Progenitor cell of endocrine pancreas (in vitro differentiated cells): ENCODE measurements at regions not wholly inside any gene's neighbourhood (a gene's known extent, or its start where the extent isn't known, plus 50 kb on each side); places are given as distances from the start of the nearest gene placed in this dataset.

Experiments
- DNase-seq: peaks from one replicate; pipeline ENCODE4 v3.0.0; 2021; ENCODE audit warnings: low spot score; ENCODE audit not compliant: unreplicated experiment
- H3K27ac Mint-ChIP-seq: 2 replicates; pipeline ENCODE4 v1.8.0; 2021; ENCODE audit warnings: mild to moderate bottlenecking, moderate library complexity, mixed read lengths
- H3K27me3 Mint-ChIP-seq: 2 replicates; pipeline ENCODE4 v1.8.0; 2021; ENCODE audit warnings: mixed read lengths
- H3K36me3 Mint-ChIP-seq: 2 replicates; pipeline ENCODE4 v1.8.0; 2022; ENCODE audit warnings: mixed read lengths; ENCODE audit not compliant: insufficient read depth
- H3K4me1 Mint-ChIP-seq: 2 replicates; pipeline ENCODE4 v1.8.0; 2021; ENCODE audit warnings: low read depth, mixed read lengths
- H3K4me3 Mint-ChIP-seq: 2 replicates; pipeline ENCODE4 v1.8.0; 2021; ENCODE audit warnings: low read depth, mild to moderate bottlenecking, moderate library complexity, mixed read lengths
- H3K9me3 Mint-ChIP-seq: 2 replicates; pipeline ENCODE4 v1.8.0; 2021; ENCODE audit warnings: low read depth, mixed read lengths
- CTCF ChIP-seq: fragments of 200-600 bp; sonication (generic); IDR thresholded peaks from one replicate; pipeline ENCODE4 v1.5.0; 2021; ENCODE audit warnings: antibody characterized with exemption, mild to moderate bottlenecking; ENCODE audit not compliant: unreplicated experiment

GRCh38 chr18:51486735-51487366 is 289.4 kb upstream of the MEX3C start:
- H3K27ac Mint-ChIP-seq, result no peak overlapping the region
- H3K9me3 Mint-ChIP-seq, result no peaks in the 10 kb centered on the region
- no peak for DNase-seq
- no peak overlapping the region for H3K4me3 Mint-ChIP-seq
- no peaks in the 10 kb centered on the region for H3K36me3 Mint-ChIP-seq
- no peaks in the 10 kb centered on the region for H3K4me1 Mint-ChIP-seq
- no peak for TF ChIP-seq CTCF
- peaks cover 3% of the 10 kb centered on the region for H3K27me3 Mint-ChIP-seq

DNA sequence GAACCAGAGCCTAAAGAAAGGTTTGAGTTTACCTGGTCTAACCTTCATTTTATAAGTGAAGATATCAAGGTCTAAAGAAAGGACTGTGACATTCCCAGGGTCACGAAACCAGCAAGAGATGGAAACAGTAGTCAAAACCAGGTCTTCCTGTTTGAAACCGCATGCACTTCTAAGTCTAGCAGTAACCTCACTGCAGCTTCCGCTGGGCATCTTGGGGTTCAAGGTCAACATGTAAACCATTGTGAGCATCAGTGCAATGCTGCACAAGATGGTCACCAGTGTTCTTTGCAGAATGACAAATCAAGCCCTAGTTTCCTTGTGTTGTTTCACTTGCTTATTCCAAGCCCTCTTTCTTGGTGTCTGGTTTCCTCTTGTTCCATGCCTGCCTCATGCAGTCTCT is 292.9 kb upstream of the MEX3C start:
- TF ChIP-seq CTCF, result no peak

GRCh38 chr18:51490860-51491259 is 293.4 kb upstream of the MEX3C start:
- no peaks in the 10 kb centered on the region for H3K9me3 Mint-ChIP-seq
- TF ChIP-seq CTCF, result no peak
- no peak overlapping the region for H3K27ac Mint-ChIP-seq
- DNase-seq, result no peak
- no peaks in the 10 kb centered on the region for H3K36me3 Mint-ChIP-seq
- H3K27me3 Mint-ChIP-seq, result peaks cover 3% of the 10 kb centered on the region
- no peak overlapping the region for H3K4me3 Mint-ChIP-seq
- no peaks in the 10 kb centered on the region for H3K4me1 Mint-ChIP-seq

More for the DNA sequence above, 292.9 kb upstream of the MEX3C start:
- H3K4me1 Mint-ChIP-seq, result no peaks in the 10 kb centered on the region
- H3K4me3 Mint-ChIP-seq, result no peak overlapping the region
- no peaks in the 10 kb centered on the region for H3K9me3 Mint-ChIP-seq
- H3K27ac Mint-ChIP-seq, result no peak overlapping the region
- peaks cover 3% of the 10 kb centered on the region for H3K27me3 Mint-ChIP-seq
- no peaks in the 10 kb centered on the region for H3K36me3 Mint-ChIP-seq
- DNase-seq, result no peak

DNA sequence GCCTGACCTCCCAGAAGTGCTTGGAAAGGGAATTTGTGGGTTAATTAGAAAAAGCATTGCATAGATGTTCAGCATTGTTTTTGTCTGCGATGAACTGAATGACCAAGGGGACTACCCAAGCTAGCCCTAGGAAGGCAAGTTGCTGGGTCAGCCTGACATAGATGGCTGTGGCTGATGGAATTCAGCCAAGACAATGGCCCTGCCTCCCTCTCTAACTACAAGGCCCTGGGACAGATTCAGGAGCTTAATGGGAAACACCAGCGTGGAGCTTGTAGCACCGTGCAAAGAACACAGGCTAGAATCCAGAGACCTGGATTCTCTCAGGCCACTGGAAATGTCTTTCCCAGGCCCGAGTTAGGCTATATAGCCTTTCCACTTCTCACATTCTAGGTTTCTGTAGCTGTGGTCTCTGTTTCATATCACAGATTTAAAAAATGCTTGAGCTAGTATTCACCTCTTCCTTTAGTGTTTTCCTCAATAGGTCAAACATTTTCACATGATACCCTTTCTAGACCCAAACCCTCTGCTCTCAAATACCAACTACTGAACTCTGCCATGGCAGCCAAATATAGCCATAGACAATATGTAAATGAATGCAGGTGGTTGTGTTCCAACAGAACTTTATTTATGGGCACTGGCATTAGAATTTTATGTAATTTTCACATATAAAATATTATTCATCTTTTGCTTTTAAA is 294.3 kb upstream of the MEX3C start:
- no peaks in the 10 kb centered on the region for H3K4me1 Mint-ChIP-seq
- no peak overlapping the region for H3K4me3 Mint-ChIP-seq
- no peaks in the 10 kb centered on the region for H3K9me3 Mint-ChIP-seq
- no peaks in the 10 kb centered on the region for H3K36me3 Mint-ChIP-seq
- TF ChIP-seq CTCF, result no peak
- no peaks in the 10 kb centered on the region for H3K27me3 Mint-ChIP-seq
- no peak overlapping the region for H3K27ac Mint-ChIP-seq
- no peak for DNase-seq

- H3K4me3 Mint-ChIP-seq, result no peak overlapping the region
- DNase-seq, result no peak
- no peaks in the 10 kb centered on the region for H3K9me3 Mint-ChIP-seq
- H3K4me1 Mint-ChIP-seq, result no peaks in the 10 kb centered on the region
- no peaks in the 10 kb centered on the region for H3K27me3 Mint-ChIP-seq
- H3K27ac Mint-ChIP-seq, result no peak overlapping the region
- no peaks in the 10 kb centered on the region for H3K36me3 Mint-ChIP-seq
- TF ChIP-seq CTCF, result no peak
Observed at GRCh38 chr18:51498085-51498855, 300.8 kb upstream of the MEX3C start.
